DMS53 (cell line): ENCODE measurements at regions not wholly inside any gene's neighbourhood (a gene's known extent, or its start where the extent isn't known, plus 50 kb on each side); places are given as distances from the start of the nearest gene placed in this dataset.

Source experiments
- DNase-seq: peaks from one replicate; lab custom pipeline; 2025; lab: John Stamatoyannopoulos, UW

- peak; percentile 46 for DNase-seq
Measured at GRCh38 chr5:18048449-18048848, 414.2 kb downstream of the TAF11L14 start.

GRCh38 chr5:18050345-18050744 is 416.1 kb downstream of the TAF11L14 start:
- DNase-seq, result no peak

GRCh38 chr5:18050776-18051175 is 416.5 kb downstream of the TAF11L14 start:
- no peak for DNase-seq

GRCh38 chr5:18051953-18052352 is 417.7 kb downstream of the TAF11L14 start:
- no peak for DNase-seq

GRCh38 chr5:18052569-18052968 is 418.3 kb downstream of the TAF11L14 start:
- no peak for DNase-seq

GRCh38 chr5:18057725-18058124 is 423.5 kb downstream of the TAF11L14 start:
- DNase-seq, result no peak

DNA sequence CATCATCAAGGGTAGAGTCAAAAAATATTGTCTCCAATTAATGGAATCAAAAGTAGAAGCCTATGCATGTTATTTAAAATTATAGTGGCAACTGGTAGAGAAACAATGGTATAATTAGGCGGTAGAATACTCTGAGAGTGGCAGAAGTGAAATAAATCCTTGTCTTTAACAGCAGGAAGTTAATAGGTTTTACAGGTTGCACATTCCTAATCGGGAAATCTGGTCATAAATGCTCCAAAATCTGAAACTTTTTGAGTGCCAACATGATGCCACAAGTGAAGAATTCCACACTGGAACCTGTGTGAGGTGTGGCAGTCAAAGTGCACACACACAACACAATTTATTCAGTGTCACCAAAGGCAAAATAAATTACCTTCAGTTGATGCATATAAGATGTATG is 433.4 kb downstream of the TAF11L14 start:
- DNase-seq, result no peak

DNA sequence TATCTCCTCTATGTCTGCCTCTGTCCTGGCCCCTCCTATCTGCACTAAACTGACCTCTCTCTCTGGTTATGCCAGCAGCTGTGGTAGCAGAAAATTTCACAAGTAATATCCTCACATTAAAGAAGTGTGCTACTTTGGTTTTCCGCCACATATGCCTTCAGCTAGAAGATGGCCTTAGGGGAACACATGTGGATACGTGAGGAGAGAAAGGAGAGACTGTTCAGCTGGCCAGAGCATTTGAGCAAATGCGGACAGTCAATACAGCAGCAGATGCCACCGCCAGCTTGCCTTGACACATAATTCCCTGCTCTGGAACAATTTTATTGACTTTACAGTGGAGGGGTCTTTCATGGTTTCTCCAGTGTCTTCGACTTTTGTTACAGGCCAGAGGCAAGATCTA is 434.6 kb downstream of the TAF11L14 start:
- no peak for DNase-seq

DNA sequence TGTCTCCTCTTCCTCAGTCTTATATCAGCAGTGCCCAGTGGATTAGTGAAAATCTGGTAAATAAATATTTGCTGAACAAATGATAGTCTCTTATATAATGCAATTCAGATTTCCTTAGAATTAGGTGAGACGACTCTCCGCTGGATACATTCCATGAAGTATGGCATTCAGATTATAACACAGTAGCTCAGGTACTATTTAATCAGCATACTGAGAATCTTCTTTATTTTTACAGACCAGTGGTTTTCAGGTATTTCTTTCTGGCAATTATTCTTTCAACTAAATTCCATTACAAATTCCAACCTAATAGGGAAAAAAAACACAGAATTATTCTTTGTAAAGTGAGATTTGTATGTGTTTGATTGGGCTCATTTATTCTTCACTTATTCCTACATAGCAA is 435.5 kb downstream of the TAF11L14 start:
- DNase-seq, result no peak

DNA sequence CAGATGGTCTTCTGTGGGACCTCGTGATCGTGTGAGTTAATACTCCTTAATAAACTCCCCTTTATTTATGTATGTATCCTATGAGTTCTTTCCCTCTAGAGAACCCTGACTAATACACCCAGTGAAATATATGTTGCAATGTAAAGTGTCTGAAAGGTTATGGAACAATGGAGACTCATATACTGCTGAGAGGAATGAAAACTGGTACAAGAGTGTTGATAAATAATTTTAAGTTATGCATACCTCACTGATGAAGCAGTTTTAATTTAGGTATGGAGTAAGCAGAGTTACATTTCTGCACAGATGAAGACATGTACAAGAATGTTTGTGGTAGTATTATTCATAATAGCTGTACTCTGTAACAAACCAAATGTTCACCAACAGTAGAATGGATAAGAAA is 438.3 kb downstream of the TAF11L14 start:
- no peak for DNase-seq

- DNase-seq, result no peak
Measured at GRCh38 chr5:18074961-18075360, 440.7 kb downstream of the TAF11L14 start.

DNA sequence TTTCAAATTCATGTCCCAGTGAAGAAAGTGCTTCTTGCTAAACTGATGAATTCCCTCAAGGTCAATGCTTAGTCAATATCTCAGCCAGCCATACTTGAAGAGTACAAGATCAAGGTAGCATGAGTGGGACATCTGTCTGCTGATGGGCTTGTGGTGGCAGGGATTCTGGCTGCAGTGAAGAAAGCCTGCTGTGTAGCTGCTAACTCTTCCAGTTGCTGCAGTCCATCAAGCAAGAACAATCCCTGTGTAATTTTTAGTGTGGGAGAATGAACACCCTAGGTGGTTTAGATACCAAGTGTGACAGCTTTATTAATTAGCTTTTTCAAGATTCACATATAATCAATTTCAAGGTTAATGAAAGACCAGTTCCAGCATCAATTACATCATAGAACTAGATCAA is 443.9 kb downstream of the TAF11L14 start:
- no peak for DNase-seq

GRCh38 chr5:18079831-18080230 is 445.6 kb downstream of the TAF11L14 start:
- DNase-seq, result no peak

DNA sequence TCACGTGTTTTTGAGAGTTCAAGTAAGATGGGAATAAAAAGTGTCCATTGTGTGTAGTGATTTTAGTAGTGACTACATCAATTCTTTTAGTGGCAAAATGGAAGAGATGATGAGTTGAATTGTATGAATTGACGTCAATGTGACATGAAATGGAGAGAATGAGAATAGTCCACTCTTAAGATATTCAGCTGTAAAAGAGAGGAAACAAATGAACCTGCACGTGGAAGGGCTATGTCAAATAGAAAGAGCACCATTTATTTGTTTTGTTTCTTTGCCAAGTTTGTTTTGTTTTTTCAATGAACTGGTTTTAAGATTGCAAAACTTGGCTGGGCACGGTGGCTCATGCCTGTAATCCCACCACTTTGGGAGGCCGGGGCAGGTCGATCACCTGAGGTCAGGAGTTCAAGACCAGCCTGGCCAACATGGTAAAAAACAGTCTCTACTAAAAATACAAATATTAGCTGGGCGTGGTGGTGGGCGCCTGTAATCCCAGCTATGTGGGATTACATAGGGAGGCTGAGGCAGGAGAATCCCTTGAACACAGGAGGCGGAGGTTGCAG is 453.8 kb downstream of the TAF11L14 start:
- no peak for DNase-seq

DNA sequence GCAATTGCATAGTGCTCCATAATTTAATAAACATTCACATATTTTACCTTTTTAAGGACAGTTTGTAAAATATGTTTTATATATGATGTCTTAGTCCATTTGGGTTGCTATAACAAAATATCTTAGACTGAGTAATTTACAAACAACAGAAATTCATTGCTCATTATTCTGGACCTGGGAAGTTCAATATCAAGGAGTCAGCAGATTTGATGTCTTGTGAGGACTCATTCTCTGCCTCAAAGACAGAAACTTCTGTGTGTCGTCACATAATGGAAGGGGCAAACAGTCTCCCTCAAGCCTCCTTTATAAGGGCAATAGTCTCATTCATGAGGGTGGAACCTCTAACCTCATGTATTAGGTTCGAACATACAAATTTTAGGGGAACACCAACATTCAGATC is 455.9 kb downstream of the TAF11L14 start:
- no peak for DNase-seq

GRCh38 chr5:18091142-18091541 is 456.9 kb downstream of the TAF11L14 start:
- no peak for DNase-seq

DNA sequence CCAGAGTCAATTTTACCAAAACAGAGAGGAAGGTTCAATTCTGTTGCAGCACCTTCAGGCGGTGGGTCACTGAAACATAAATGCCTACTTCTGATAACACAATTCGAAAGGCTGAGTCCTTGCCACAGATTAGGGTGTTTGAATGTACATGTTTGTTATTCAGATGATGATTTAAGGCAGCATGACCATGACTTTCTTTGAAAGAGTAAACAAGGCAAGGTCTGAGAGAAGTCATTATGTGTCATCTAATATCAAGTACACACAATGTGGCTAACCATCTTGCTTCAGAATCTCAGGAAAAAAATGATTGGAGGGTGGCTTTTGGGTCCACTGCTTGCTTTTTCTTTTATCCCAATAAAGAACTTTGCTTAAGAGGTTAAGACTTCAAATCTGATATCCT is 457.5 kb downstream of the TAF11L14 start:
- DNase-seq, result no peak

GRCh38 chr5:18095061-18095460 is 460.8 kb downstream of the TAF11L14 start:
- no peak for DNase-seq

GRCh38 chr5:18097817-18098216 is 463.6 kb downstream of the TAF11L14 start:
- DNase-seq, result no peak

DNA sequence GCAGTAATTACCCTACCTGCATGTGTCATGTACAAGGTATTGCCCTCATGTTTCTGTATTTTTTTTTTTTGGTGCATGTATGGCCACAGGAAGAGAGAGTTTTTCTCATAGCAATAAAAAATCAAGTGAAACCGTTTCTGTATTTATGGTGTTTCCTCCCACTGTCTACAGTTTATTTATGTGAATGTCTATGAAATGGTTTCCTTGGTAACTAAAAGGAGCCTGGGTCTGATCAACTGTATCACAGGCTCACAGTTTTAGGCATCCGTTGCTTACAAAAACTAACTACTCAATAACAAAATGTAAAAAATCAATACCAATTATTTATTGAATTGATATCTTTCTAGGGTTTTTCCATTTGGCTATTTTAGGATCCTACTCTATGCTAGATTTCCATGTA is 464.4 kb downstream of the TAF11L14 start:
- DNase-seq, result no peak

DNA sequence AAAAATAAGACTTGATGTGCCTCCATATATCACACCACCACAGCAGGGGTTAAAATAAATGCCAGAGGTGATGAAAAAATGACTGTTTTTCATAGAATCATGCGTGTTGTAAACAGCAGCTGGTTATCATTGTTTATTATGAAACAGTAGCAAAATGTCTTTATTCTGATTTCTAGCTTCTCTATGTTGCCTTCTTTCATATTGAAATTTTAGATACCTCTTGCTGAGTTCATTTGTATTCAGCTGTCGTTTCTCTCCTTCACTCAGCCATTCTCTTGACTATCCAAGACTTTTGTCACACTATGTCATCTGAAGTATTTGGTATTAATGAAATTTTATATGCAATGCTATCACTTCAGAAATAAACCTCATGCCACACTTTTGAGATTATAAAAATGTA is 465.0 kb downstream of the TAF11L14 start:
- no peak for DNase-seq

DNA sequence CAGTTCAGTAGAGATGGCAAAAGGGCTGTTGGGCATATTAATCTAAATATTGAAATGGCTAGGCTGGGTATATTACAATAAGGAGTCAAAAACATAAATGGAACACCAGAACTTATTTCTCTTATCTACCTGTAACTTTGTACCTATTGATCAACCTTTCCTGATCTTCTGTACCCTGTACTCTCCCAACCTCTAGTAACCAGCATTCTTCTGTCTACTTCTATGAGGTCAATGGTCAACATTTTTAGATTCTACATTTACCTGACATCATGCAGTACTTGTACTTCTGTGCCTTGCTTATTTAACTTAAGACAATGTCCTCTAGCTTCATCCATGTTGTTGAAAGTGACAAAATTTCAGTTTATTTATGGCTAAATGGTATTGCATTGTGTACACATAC is 467.3 kb downstream of the TAF11L14 start:
- DNase-seq, result no peak

DNA sequence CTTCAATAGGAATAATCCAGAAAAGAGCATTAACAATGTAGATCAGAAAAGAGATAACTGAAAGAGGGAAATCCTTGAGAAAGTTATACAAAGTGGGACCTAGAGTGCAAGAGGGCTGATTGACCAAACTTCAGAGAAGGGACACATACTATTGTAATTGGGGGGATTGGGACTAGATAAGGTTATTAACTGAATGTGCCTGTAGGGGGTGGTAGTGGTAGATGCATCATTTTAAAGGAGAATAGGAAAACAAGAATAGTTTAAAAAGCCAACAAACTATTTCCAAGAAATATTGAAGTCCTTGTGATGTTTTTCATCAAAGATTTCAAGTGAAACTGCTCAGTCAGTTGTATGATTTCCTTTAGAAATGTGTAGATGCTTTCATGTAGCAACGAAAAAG is 468.5 kb downstream of the TAF11L14 start:
- DNase-seq, result no peak

GRCh38 chr5:18105449-18105848 is 471.2 kb downstream of the TAF11L14 start:
- DNase-seq, result no peak
